ENCODE measurements at regions not wholly inside any gene's neighbourhood (a gene's known extent, or its start where the extent isn't known, plus 50 kb on each side); places are given as distances from the start of the nearest gene placed in this dataset.

GRCh38 chr14:58972233-58973017 is 216.0 kb upstream of the DAAM1 start:
- TF ChIP-seq CTCF (conservative IDR thresholded peaks at IDR 0.05) (no peak), EZH2 (IDR thresholded peaks at IDR 0.05; ENCODE audit: low read depth) (no peak)
